IMR-90 (cell line): ENCODE measurements at regions not wholly inside any gene's neighbourhood (a gene's known extent, or its start where the extent isn't known, plus 50 kb on each side); places are given as distances from the start of the nearest gene placed in this dataset.

ENCODE experiments used
- ATAC-seq: fragments of 200-7000 bp; cut with Tn5 transposase; 2 replicates; pipeline ENCODE4 v1.9.1; 2020; ENCODE audit warnings: low read depth, mild to moderate bottlenecking, moderate library complexity
- BruUV-seq: library from RNA; stranded (reverse); fragments of 400-500 nt; replicated peaks from 2 replicates; lab custom pipeline; 2021; lab: Mats Ljungman, UMichigan
- CTCF ChIA-PET: fragments of 300-600 bp; formaldehyde crosslinking; extraction: SDS; loops from one replicate; lab custom pipeline; 2021; ENCODE audit warnings: antibody characterized with exemption; lab: Yijun Ruan, JAX
- POLR2A ChIA-PET: fragments of 300-600 bp; sonication (Branson Sonifier 250); formaldehyde crosslinking; loops from one replicate; lab custom pipeline; 2022; ENCODE audit warnings: antibody characterized with exemption; ENCODE audit not compliant: unreplicated experiment; lab: Charles Lee
- DNase-seq: peaks from one replicate; pipeline ENCODE4 v3.0.0; 2013
- H2AFZ ChIP-seq: replicated peaks from 2 replicates; pipeline ENCODE3; 2013; ENCODE audit warnings: low read length, mild to moderate bottlenecking; ENCODE audit not compliant: poor library complexity
- H2AK5ac ChIP-seq: 2 replicates; pipeline ENCODE4 v1.6.1; 2013; ENCODE audit warnings: low read depth, low read length, inconsistent platforms
- H2AK9ac ChIP-seq: replicated peaks from 2 replicates; pipeline ENCODE3; 2013; ENCODE audit warnings: mild to moderate bottlenecking, low read depth, low read length, moderate library complexity; ENCODE audit not compliant: poor library complexity
- H2BK120ac ChIP-seq: 2 replicates; pipeline ENCODE4 v1.6.1; 2013; ENCODE audit warnings: low read depth, low read length, inconsistent platforms
- H2BK15ac ChIP-seq: 3 replicates; pipeline ENCODE4 v1.6.1; 2013; ENCODE audit warnings: low read depth, low read length, inconsistent platforms
- H2BK20ac ChIP-seq: 2 replicates; pipeline ENCODE4 v1.6.1; 2013; ENCODE audit warnings: low read depth, mild to moderate bottlenecking, inconsistent platforms, low read length, moderate library complexity
- H2BK5ac ChIP-seq: 2 replicates; pipeline ENCODE4 v1.6.1; 2013; ENCODE audit warnings: mild to moderate bottlenecking, low read depth, low read length, inconsistent platforms; ENCODE audit not compliant: poor library complexity, severe bottlenecking
- H3K14ac ChIP-seq: replicated peaks from 2 replicates; pipeline ENCODE4 v1.6.1; 2013; ENCODE audit warnings: low read depth, low read length, inconsistent platforms
- H3K18ac ChIP-seq: 2 replicates; pipeline ENCODE4 v1.6.1; 2013; ENCODE audit warnings: low read depth, low read length, control low read depth
- H3K23ac ChIP-seq: 2 replicates; pipeline ENCODE4 v1.6.1; 2013; ENCODE audit warnings: low read depth, low read length, inconsistent platforms
- H3K27ac ChIP-seq: 2 replicates; pipeline ENCODE4 v1.5.1; 2013; ENCODE audit warnings: mild to moderate bottlenecking, control low read depth, low read length; ENCODE audit not compliant: insufficient read depth
- H3K27me3 ChIP-seq: 2 replicates; pipeline ENCODE4 v1.6.1; 2013; ENCODE audit warnings: low read length; ENCODE audit not compliant: control insufficient read depth, insufficient read depth
- H3K36me3 ChIP-seq: 2 replicates; pipeline ENCODE4 v1.6.1; 2013; ENCODE audit warnings: low read length, mixed read lengths; ENCODE audit not compliant: control insufficient read depth, insufficient read depth
- H3K4ac ChIP-seq: 2 replicates; pipeline ENCODE4 v1.6.1; 2013; ENCODE audit warnings: low read depth, low read length, inconsistent platforms
- H3K4me1 ChIP-seq: 2 replicates; pipeline ENCODE4 v1.6.1; 2013; ENCODE audit warnings: low read length, mixed read lengths; ENCODE audit not compliant: control insufficient read depth, insufficient read depth
- H3K4me2 ChIP-seq: 2 replicates; pipeline ENCODE4 v1.6.1; 2013; ENCODE audit warnings: low read depth, mild to moderate bottlenecking, control low read depth, low read length, moderate library complexity
- H3K4me3 ChIP-seq: 2 replicates; pipeline ENCODE4 v1.5.1; 2013; ENCODE audit warnings: low read depth, mild to moderate bottlenecking, control low read depth, low read length, moderate library complexity; ENCODE audit not compliant: insufficient read depth
- H3K56ac ChIP-seq: 2 replicates; pipeline ENCODE4 v1.6.1; 2013; ENCODE audit warnings: low read length, inconsistent platforms; ENCODE audit not compliant: insufficient read depth; ENCODE audit errors: extremely low read depth
- H3K79me1 ChIP-seq, 2 experiments: 2 replicates each; pipeline ENCODE4 v1.6.1; 2013; ENCODE audit warnings: low read length in 2 of 2, inconsistent platforms in 1 of 2, low read depth in 1 of 2
- H3K9ac ChIP-seq: 2 replicates; pipeline ENCODE4 v1.6.1; 2013; ENCODE audit warnings: low read depth, low read length, control low read depth
- H3K9me1 ChIP-seq: 2 replicates; pipeline ENCODE4 v1.6.1; 2013; ENCODE audit warnings: low read length, inconsistent platforms; ENCODE audit not compliant: insufficient read depth
- H3K9me3 ChIP-seq: 2 replicates; pipeline ENCODE4 v1.6.1; 2013; ENCODE audit warnings: low read length; ENCODE audit not compliant: control insufficient read depth, insufficient read depth
- H4K20me1 ChIP-seq: 2 replicates; pipeline ENCODE4 v1.6.1; 2013; ENCODE audit warnings: low read length, inconsistent platforms; ENCODE audit not compliant: insufficient read depth
- H4K5ac ChIP-seq: 2 replicates; pipeline ENCODE4 v1.6.1; 2013; ENCODE audit warnings: mild to moderate bottlenecking, low read depth, low read length, control low read depth
- H4K8ac ChIP-seq, 2 experiments: 2 replicates each; pipeline ENCODE4 v1.6.1; 2013; ENCODE audit warnings: low read depth in 2 of 2, low read length in 2 of 2, control low read depth in 1 of 2, inconsistent platforms in 1 of 2
- H4K91ac ChIP-seq: 2 replicates; pipeline ENCODE4 v1.6.1; 2013; ENCODE audit warnings: low read depth, low read length, inconsistent platforms; ENCODE audit not compliant: insufficient read depth
- BHLHE40 ChIP-seq: fragments of 150-350 bp; IDR thresholded peaks from 2 replicates; pipeline ENCODE4 v1.6.1; 2016; ENCODE audit warnings: mild to moderate bottlenecking, low read depth, low read length
- CEBPB ChIP-seq: IDR thresholded peaks from 2 replicates; pipeline ENCODE4 v1.6.1; 2012; ENCODE audit warnings: low read depth, low read length, improper control_type of control experiment
- CHD1 ChIP-seq: IDR thresholded peaks from 2 replicates; pipeline ENCODE4 v1.6.1; 2012; ENCODE audit warnings: low read depth, low read length, improper control_type of control experiment
- CTCF ChIP-seq: conservative IDR thresholded peaks from 2 replicates; pipeline ENCODE4 v1.5.1; 2012; ENCODE audit warnings: mild to moderate bottlenecking, low read depth, low read length, improper control_type of control experiment
- ELK1 ChIP-seq: fragments of 150-350 bp; IDR thresholded peaks from 2 replicates; pipeline ENCODE4 v1.6.1; 2016; ENCODE audit warnings: low read depth, mild to moderate bottlenecking, low read length, moderate library complexity, borderline replicate concordance
- FOS ChIP-seq: fragments of 150-350 bp; IDR thresholded peaks from 2 replicates; pipeline ENCODE4 v1.6.1; 2016; ENCODE audit warnings: low read depth, low read length
- MAFK ChIP-seq: IDR thresholded peaks from 2 replicates; pipeline ENCODE4 v1.6.1; 2012; ENCODE audit warnings: low read depth, low read length, improper control_type of control experiment
- MAZ ChIP-seq: IDR thresholded peaks from 2 replicates; pipeline ENCODE4 v1.6.1; 2012; ENCODE audit warnings: low read depth, mild to moderate bottlenecking, low read length, improper control_type of control experiment, moderate library complexity, borderline replicate concordance
- MXI1 ChIP-seq: IDR thresholded peaks from 2 replicates; pipeline ENCODE4 v1.6.1; 2012; ENCODE audit warnings: low read depth, mild to moderate bottlenecking, low read length, moderate library complexity, borderline replicate concordance
- NFE2L2 ChIP-seq: fragments of 150-350 bp; IDR thresholded peaks from 2 replicates; pipeline ENCODE4 v1.6.1; 2016; ENCODE audit warnings: low read depth, mild to moderate bottlenecking, low read length
- RCOR1 ChIP-seq: IDR thresholded peaks from 2 replicates; pipeline ENCODE4 v1.6.1; 2012; ENCODE audit warnings: mild to moderate bottlenecking, low read length, improper control_type of control experiment; ENCODE audit not compliant: insufficient replicate concordance
- SMC3 ChIP-seq: fragments of 150-350 bp; IDR thresholded peaks from 2 replicates; pipeline ENCODE4 v1.6.1; 2016; ENCODE audit warnings: low read depth, mild to moderate bottlenecking, antibody characterized with exemption, low read length, moderate library complexity
- WGBS, 2 experiments: methylation state at CpG; one replicate each; pipeline versions ENCODE4 v1.1.5 to v1.1.7; 2013; ENCODE audit warnings: missing lambda C conversion rate in 2 of 2; ENCODE audit not compliant: insufficient read length in 1 of 2; ENCODE audit errors: extremely low coverage in 2 of 2; 5-methylcytosine and 5-hydroxymethylcytosine counted together
- dilution Hi-C: fragments of 300-500 bp; cut with HindIII; formaldehyde crosslinking; loops from one replicate; pipeline ENCODE4 v1.14.3; 2018; ENCODE audit warnings: low sequenced_read_pairs; ENCODE audit not compliant: unreplicated experiment
- in situ Hi-C: fragments of 300-500 bp; cut with MboI; formaldehyde crosslinking; loops from 3 replicates; pipeline ENCODE4 v1.14.3; 2019; ENCODE audit warnings: low sequenced_read_pairs, inconsistent platforms, mixed read lengths
- intact Hi-C: fragments of 100-400 bp; cut with micrococcal nuclease; formaldehyde crosslinking; loops from 2 replicates; pipeline ENCODE4 v1.10.0; 2022

GRCh38 chr17:13961265-13961664, 108.0 kb upstream of the COX10 start:
- no peak overlapping the region for H2BK5ac ChIP-seq
- no peaks in the 10 kb centered on the region for H3K27me3 ChIP-seq
- no peak overlapping the region for H3K9ac ChIP-seq
- H3K9me1 ChIP-seq: no peaks in the 10 kb centered on the region
- 86% methylated on average over 1 of the region's 4 CpGs; no CpG with 5 or more reads in 1 of the 2 experiments for WGBS, 2 experiments
- ATAC-seq (no peak), DNase-seq (no peak)
- ChIA-PET CTCF (interaction anchor here (0.6 kb wide), 1 partner anchor 364 kb away, joined by 3 read pairs; no protein-coding TSS in a partner anchor), POLR2A (no interaction called here)
- in situ Hi-C loops: no loop called here
- H3K36me3 ChIP-seq: no peaks in the 10 kb centered on the region
- no peak overlapping the region for H4K5ac ChIP-seq
- no peak overlapping the region for H3K4ac ChIP-seq
- BruUV-seq: no TSS peak
- intact Hi-C loops: no loop called here
- H3K18ac ChIP-seq: no peak overlapping the region
- no peak overlapping the region for H2BK120ac ChIP-seq
- H3K14ac ChIP-seq: no peak overlapping the region
- H3K23ac ChIP-seq: no peak overlapping the region
- H2AK9ac ChIP-seq: no peak overlapping the region
- no peak overlapping the region for H3K4me3 ChIP-seq
- H3K27ac ChIP-seq: no peak overlapping the region
- dilution Hi-C loops: no loop called here
- no peaks in the 10 kb centered on the region for H3K4me1 ChIP-seq
- no peak overlapping the region for H2BK15ac ChIP-seq
- no peak overlapping the region for H2AK5ac ChIP-seq
- H4K8ac ChIP-seq: no peak overlapping the region
- H3K79me1 ChIP-seq: no peaks in the 10 kb centered on the region
- H3K56ac ChIP-seq: no peak overlapping the region
- no peak overlapping the region for H2BK20ac ChIP-seq
- H3K9me3 ChIP-seq: no peaks in the 10 kb centered on the region
- no peak overlapping the region for H3K4me2 ChIP-seq
- no peaks in the 10 kb centered on the region for H4K20me1 ChIP-seq
- no peak overlapping the region for H4K91ac ChIP-seq
- H2AFZ ChIP-seq: no peak overlapping the region
- TF ChIP-seq ELK1: no peak
- TF ChIP-seq MXI1: no peak
- no peak for TF ChIP-seq NFE2L2
- TF ChIP-seq BHLHE40: no peak
- TF ChIP-seq CEBPB: no peak
- TF ChIP-seq CTCF: no peak
- no peak for TF ChIP-seq FOS
- no peak for TF ChIP-seq SMC3
- TF ChIP-seq RCOR1: no peak
- TF ChIP-seq CHD1: no peak
- TF ChIP-seq MAFK: no peak
- no peak for TF ChIP-seq MAZ
